HEK293 (cell line): ENCODE measurements at regions not wholly inside any gene's neighbourhood (a gene's known extent, or its start where the extent isn't known, plus 50 kb on each side); places are given as distances from the start of the nearest gene placed in this dataset.

Experiments used
- AEBP2 ChIP-seq: fragments of 450-650 bp; formaldehyde crosslinking; IDR thresholded peaks from 2 replicates; pipeline ENCODE4 v1.5.1; 2016; ENCODE audit warnings: missing biosample characterization, missing genetic modification characterization, borderline replicate concordance
- CTCF ChIP-seq: fragments of 450-650 bp; formaldehyde crosslinking; IDR thresholded peaks from 2 replicates; pipeline ENCODE4 v1.5.1; 2016; ENCODE audit warnings: missing biosample characterization, missing genetic modification characterization
- REST ChIP-seq: fragments of 450-650 bp; formaldehyde crosslinking; IDR thresholded peaks from 2 replicates; pipeline ENCODE4 v1.5.1; 2016; ENCODE audit warnings: missing biosample characterization, missing genetic modification characterization
- ZEB2 ChIP-seq: fragments of 450-650 bp; formaldehyde crosslinking; IDR thresholded peaks from 2 replicates; pipeline ENCODE4 v1.5.1; 2016; ENCODE audit warnings: missing biosample characterization, missing genetic modification characterization
- ZFP41 ChIP-seq: fragments of 450-650 bp; formaldehyde crosslinking; IDR thresholded peaks from 2 replicates; pipeline ENCODE4 v1.5.1; 2016; ENCODE audit warnings: missing biosample characterization, missing genetic modification characterization, borderline replicate concordance
- ZNF501 ChIP-seq: fragments of 450-650 bp; formaldehyde crosslinking; IDR thresholded peaks from 2 replicates; pipeline ENCODE4 v1.5.1; 2016; ENCODE audit warnings: missing biosample characterization, missing genetic modification characterization
- ZNF623 ChIP-seq: fragments of 450-650 bp; formaldehyde crosslinking; IDR thresholded peaks from 2 replicates; pipeline ENCODE4 v1.5.1; 2016; ENCODE audit warnings: missing biosample characterization, missing genetic modification characterization
- ZNF747 ChIP-seq: fragments of 450-650 bp; formaldehyde crosslinking; IDR thresholded peaks from 2 replicates; pipeline ENCODE4 v1.5.1; 2016; ENCODE audit warnings: missing biosample characterization, missing genetic modification characterization
- ZNF768 ChIP-seq: fragments of 450-650 bp; formaldehyde crosslinking; IDR thresholded peaks from 2 replicates; pipeline ENCODE4 v1.5.1; 2018; ENCODE audit warnings: missing biosample characterization, mild to moderate bottlenecking, missing genetic modification characterization

GRCh38 chr5:44707721-44708120 lies 101.0 kb upstream of the MRPS30 start:
- TF ChIP-seq ZNF768 (no peak), ZFP41 (tag by site-specific recombination) (no peak), CTCF (tag by site-specific recombination) (no peak), ZNF623 (tag by site-specific recombination) (no peak), AEBP2 (tag by site-specific recombination) (no peak), ZNF501 (tag by site-specific recombination) (no peak), ZNF747 (tag by site-specific recombination) (no peak), REST (tag by site-specific recombination) (no peak), ZEB2 (tag by site-specific recombination) (no peak)
